ENCODE measurements at regions not wholly inside any gene's neighbourhood (a gene's known extent, or its start where the extent isn't known, plus 50 kb on each side); places are given as distances from the start of the nearest gene placed in this dataset.

DNA sequence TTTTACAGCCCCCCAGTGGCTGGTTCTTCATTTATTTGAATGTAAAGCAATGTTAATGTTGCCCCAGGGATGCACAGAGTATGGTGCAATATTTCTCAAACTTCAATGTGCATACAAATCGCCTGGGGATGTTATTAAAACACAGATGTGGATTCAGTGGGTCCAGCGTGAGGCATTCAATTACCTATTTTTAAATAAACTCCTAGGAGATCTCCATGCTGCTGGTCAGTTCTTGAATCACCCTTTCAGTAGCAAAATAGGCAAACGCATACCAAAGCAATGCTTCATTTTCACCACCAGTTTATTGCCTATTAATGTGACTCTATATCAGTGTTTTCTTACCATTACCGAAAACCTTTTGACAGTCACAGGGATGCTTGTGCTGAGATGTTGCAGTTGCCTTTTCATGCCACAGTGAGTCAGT, 530.7 kb downstream of the CBLN2 start:
- no peak for DNase-seq (ENCODE audit: low read depth)
- TF ChIP-seq, protein P1, sequence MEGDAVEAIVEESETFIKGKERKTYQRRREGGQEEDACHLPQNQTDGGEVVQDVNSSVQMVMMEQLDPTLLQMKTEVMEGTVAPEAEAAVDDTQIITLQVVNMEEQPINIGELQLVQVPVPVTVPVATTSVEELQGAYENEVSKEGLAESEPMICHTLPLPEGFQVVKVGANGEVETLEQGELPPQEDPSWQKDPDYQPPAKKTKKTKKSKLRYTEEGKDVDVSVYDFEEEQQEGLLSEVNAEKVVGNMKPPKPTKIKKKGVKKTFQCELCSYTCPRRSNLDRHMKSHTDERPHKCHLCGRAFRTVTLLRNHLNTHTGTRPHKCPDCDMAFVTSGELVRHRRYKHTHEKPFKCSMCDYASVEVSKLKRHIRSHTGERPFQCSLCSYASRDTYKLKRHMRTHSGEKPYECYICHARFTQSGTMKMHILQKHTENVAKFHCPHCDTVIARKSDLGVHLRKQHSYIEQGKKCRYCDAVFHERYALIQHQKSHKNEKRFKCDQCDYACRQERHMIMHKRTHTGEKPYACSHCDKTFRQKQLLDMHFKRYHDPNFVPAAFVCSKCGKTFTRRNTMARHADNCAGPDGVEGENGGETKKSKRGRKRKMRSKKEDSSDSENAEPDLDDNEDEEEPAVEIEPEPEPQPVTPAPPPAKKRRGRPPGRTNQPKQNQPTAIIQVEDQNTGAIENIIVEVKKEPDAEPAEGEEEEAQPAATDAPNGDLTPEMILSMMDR (IDR thresholded peaks at IDR 0.05; ENCODE audit: low read depth, low read length, missing control alignments): no peak
- H3K4me3 ChIP-seq (ENCODE audit: low read depth, low read length): no peak overlapping the region

DNA sequence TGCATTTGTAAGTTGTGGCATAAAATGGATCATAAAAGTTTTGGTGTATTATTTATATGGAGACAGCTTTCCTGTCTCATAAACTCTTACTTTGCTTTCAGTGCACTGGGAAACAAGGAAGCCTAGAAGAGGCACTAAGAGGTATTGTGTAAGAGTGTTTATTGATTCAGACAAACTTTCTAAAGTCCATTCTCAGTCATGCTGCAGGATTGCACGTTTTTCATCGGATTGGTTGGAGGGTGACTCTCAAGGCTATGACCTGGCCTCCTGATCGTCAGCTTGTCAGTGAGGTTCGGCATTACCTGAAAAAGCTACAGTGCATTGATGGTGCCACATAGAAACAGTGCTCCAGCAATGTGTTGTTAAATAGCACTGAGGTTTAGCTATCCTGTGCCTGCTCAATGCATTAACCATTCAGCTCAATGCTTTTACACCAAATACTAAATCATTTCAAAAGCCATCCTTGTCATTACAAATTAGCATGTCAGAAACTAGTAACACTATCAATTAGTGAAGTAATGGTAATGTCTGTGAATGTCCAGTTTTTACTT, 545.5 kb downstream of the CBLN2 start:
- DNase-seq (ENCODE audit: low read depth): no peak
- no peak overlapping the region for H3K4me3 ChIP-seq (ENCODE audit: low read depth, low read length)
- TF ChIP-seq, protein P1 (IDR thresholded peaks at IDR 0.05; ENCODE audit: low read depth, low read length, missing control alignments): no peak

DNA sequence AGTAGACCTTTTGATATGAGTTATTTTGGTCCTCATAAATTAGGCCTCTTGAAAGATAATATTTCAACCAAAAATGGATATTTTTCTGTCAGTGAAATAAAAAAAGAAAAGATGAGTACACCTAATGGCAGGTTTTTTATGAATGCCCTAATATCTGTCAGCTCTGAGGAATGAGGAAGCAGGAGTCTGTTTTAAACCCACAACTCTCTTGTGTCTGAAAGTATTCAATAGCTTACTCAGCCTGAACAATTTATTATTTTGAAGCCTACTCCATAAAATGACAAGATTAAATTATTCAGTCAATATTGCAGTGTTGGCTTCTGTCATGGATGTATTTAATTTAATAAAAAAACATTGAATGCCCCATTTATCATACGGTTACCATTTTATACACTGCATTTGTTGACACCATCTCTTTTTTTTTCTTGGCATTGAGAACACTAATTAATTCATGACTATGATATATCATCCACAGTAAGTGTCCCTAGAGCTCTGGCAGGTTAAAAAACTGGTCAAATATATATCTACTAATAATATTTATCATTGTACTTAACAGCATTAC, 548.2 kb downstream of the CBLN2 start:
- no peak overlapping the region for H3K4me3 ChIP-seq (ENCODE audit: low read depth, low read length)
- TF ChIP-seq, protein P1 (IDR thresholded peaks at IDR 0.05; ENCODE audit: low read depth, low read length, missing control alignments): no peak

DNA sequence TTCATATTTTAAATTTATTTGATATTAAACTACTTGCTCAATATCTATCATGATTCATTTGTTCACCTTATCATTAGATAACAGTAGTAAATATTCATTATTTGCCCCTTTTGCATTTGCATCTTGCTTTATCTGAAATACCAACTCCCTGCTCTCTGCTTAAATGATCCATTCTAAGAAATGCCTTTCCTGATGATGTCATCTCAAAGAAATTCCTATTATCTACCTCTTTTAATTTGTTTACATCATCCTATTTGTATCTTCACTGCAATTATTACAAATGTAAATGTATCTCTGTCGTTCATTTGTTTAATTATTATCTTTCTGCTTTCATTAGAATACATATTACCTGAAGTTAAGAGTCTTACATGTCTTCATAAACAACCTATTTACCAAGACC, 549.9 kb downstream of the CBLN2 start:
- TF ChIP-seq, protein P1 (IDR thresholded peaks at IDR 0.05; ENCODE audit: low read depth, low read length, missing control alignments): no peak
- H3K4me3 ChIP-seq (ENCODE audit: low read depth, low read length): no peak overlapping the region
- no peak for DNase-seq (ENCODE audit: low read depth)

More for the DNA sequence above, 548.2 kb downstream of the CBLN2 start:
- DNase-seq (ENCODE audit: low read depth): no peak

DNA sequence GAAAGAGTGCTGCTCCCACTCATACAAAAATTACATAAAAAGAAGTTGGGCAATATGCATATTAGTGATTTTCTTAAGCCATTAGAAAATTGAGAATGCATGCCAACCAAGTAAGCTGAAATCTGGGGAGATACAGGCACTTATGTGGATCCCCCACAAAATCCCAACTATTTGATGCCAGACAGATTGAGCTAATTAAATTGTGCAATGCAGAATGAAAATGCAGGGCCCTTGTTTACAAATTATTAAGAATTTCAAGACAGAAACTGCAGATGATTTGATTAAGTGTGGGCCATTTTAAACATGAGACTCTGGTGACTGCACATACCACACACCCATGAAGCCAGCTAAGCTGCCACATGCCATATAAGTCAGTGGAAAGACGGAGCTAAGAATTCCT, 554.5 kb downstream of the CBLN2 start:
- DNase-seq (ENCODE audit: low read depth): no peak
- TF ChIP-seq, protein P1 (IDR thresholded peaks at IDR 0.05; ENCODE audit: low read depth, low read length, missing control alignments): no peak
- no peak overlapping the region for H3K4me3 ChIP-seq (ENCODE audit: low read depth, low read length)

DNA sequence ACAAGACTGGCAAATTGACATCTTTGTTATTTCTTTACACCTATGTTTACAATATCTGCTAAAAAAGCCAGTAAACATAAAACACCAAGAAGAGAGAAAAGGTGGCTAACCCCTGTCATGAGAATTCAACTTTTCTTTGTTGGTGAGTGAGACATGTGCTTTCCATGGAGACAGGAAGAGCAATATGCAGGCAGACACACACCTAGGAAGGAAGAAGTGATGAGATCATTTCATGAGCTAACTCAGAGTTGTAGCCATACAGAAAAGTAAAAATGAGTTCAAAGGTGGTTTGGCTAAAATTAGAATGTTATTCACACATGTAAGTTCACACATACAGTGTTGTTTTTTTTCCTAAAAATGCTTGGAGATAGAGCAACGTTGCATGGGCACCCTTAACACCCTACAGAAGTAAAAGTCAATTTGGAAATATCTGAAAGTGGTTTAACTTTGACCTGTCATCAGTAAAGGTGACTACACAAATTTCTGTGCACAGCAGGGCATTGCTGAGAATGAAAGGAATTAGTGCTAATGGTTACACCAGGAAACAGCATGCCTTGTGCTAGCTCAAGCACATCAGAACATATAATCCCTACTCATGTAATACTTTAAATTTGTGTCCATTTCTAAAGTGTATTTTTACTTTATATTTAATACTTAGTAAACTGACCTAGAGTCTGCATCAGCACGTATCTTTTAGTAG, 557.6 kb downstream of the CBLN2 start:
- no peak for DNase-seq (ENCODE audit: low read depth)
- TF ChIP-seq, protein P1 (IDR thresholded peaks at IDR 0.05; ENCODE audit: low read depth, low read length, missing control alignments): no peak
- no peak overlapping the region for H3K4me3 ChIP-seq (ENCODE audit: low read depth, low read length)
